RWPE2 (cell line): ENCODE measurements at regions not wholly inside any gene's neighbourhood (a gene's known extent, or its start where the extent isn't known, plus 50 kb on each side); places are given as distances from the start of the nearest gene placed in this dataset.

Source experiments
- ATAC-seq: fragments of 200-7000 bp; cut with Tn5 transposase; 3 replicates; pipeline ENCODE4 v1.9.1; 2021; ENCODE audit warnings: low read depth
- DNase-seq: peaks from one replicate; pipeline ENCODE4 v3.0.0-alpha.2; 2020; ENCODE audit warnings: low spot score
- H3K27ac ChIP-seq: fragments of 450-650 bp; 2 replicates; pipeline ENCODE4 v1.5.1; 2017; ENCODE audit warnings: mild to moderate bottlenecking; ENCODE audit not compliant: poor library complexity, severe bottlenecking
- H3K27me3 ChIP-seq: fragments of 250-450 bp; sonication (Bioruptor Pico); 2 replicates; pipeline ENCODE4 v1.5.1; 2021; ENCODE audit warnings: mild to moderate bottlenecking, moderate library complexity; ENCODE audit not compliant: insufficient read depth, poor library complexity, severe bottlenecking
- H3K36me3 ChIP-seq: fragments of 250-450 bp; sonication (Bioruptor Pico); 2 replicates; pipeline ENCODE4 v1.5.1; 2020; ENCODE audit warnings: low read depth, mild to moderate bottlenecking, moderate library complexity
- H3K4me1 ChIP-seq: fragments of 250-450 bp; sonication (Bioruptor Pico); 2 replicates; pipeline ENCODE4 v1.5.1; 2021; ENCODE audit warnings: mild to moderate bottlenecking, moderate library complexity; ENCODE audit not compliant: insufficient read depth, poor library complexity, severe bottlenecking
- H3K4me3 ChIP-seq: fragments of 250-450 bp; sonication (Bioruptor Pico); 2 replicates; pipeline ENCODE4 v1.5.1; 2021; ENCODE audit warnings: mild to moderate bottlenecking, moderate library complexity; ENCODE audit not compliant: severe bottlenecking
- H3K9me3 ChIP-seq: fragments of 250-450 bp; sonication (Bioruptor Pico); 2 replicates; pipeline ENCODE4 v1.5.1; 2021; ENCODE audit warnings: mild to moderate bottlenecking, moderate library complexity; ENCODE audit not compliant: severe bottlenecking
- TF ChIP-seq, protein P1 (sequence below): fragments of 450-650 bp; IDR thresholded peaks from one replicate; pipeline ENCODE4 v1.5.1; 2017; ENCODE audit warnings: mild to moderate bottlenecking, moderate library complexity; ENCODE audit not compliant: poor library complexity, severe bottlenecking

- no peak overlapping the region for H3K27ac ChIP-seq
- TF ChIP-seq, protein P1, sequence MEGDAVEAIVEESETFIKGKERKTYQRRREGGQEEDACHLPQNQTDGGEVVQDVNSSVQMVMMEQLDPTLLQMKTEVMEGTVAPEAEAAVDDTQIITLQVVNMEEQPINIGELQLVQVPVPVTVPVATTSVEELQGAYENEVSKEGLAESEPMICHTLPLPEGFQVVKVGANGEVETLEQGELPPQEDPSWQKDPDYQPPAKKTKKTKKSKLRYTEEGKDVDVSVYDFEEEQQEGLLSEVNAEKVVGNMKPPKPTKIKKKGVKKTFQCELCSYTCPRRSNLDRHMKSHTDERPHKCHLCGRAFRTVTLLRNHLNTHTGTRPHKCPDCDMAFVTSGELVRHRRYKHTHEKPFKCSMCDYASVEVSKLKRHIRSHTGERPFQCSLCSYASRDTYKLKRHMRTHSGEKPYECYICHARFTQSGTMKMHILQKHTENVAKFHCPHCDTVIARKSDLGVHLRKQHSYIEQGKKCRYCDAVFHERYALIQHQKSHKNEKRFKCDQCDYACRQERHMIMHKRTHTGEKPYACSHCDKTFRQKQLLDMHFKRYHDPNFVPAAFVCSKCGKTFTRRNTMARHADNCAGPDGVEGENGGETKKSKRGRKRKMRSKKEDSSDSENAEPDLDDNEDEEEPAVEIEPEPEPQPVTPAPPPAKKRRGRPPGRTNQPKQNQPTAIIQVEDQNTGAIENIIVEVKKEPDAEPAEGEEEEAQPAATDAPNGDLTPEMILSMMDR = no peak
- no peaks in the 10 kb centered on the region for H3K9me3 ChIP-seq
- H3K4me3 ChIP-seq = no peak overlapping the region
- DNase-seq (no peak), ATAC-seq (no peak)
- no peaks in the 10 kb centered on the region for H3K4me1 ChIP-seq
- no peaks in the 10 kb centered on the region for H3K27me3 ChIP-seq
- no peaks in the 10 kb centered on the region for H3K36me3 ChIP-seq
These were observed 407.4 kb downstream of the CD109 start for GRCh38 chr6:74103417-74103816.

- TF ChIP-seq, protein P1 = no peak
- DNase-seq = no peak
- Histone ChIP-seq H3K27ac (no peak overlapping the region), H3K4me1 (no peaks in the 10 kb centered on the region), H3K4me3 (no peak overlapping the region), H3K9me3 (no peaks in the 10 kb centered on the region), H3K27me3 (no peaks in the 10 kb centered on the region), H3K36me3 (no peaks in the 10 kb centered on the region)
- no peak for ATAC-seq
These were observed 404.8 kb downstream of the CD109 start for GRCh38 chr6:74100719-74101287.

DNA sequence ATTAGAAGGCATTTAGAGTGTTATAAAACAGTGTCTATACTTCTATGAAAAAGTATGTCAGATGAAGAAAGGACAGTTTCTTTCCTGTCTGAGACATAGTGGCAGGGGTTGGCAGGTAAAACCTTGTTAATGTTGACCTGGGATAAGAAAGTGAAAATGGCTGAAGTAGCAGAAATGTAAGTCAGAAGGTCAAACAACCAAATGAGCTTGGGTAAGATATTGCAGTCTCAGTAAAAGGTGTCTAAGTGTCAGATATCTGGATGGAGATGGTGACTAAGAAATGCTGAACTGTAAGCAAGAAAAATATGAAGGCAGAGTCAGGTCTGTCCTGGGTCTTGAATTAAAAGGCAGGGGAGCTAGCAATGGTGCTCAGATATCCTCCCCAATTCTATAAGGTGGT is 400.3 kb downstream of the CD109 start:
- DNase-seq = no peak
- no peak for ATAC-seq
- TF ChIP-seq, protein P1 = no peak

GRCh38 chr6:74093361-74093760 is 397.4 kb downstream of the CD109 start:
- Histone ChIP-seq H3K27me3 (no peaks in the 10 kb centered on the region), H3K4me1 (no peaks in the 10 kb centered on the region), H3K4me3 (no peak overlapping the region), H3K36me3 (no peaks in the 10 kb centered on the region), H3K9me3 (no peaks in the 10 kb centered on the region), H3K27ac (no peak overlapping the region)
- DNase-seq (no peak), ATAC-seq (no peak)
- TF ChIP-seq, protein P1 = no peak

More for the DNA sequence above, 400.3 kb downstream of the CD109 start:
- no peak overlapping the region for H3K27ac ChIP-seq
- no peak overlapping the region for H3K4me3 ChIP-seq
- H3K36me3 ChIP-seq = no peaks in the 10 kb centered on the region
- H3K4me1 ChIP-seq = no peaks in the 10 kb centered on the region
- no peaks in the 10 kb centered on the region for H3K9me3 ChIP-seq
- H3K27me3 ChIP-seq = no peaks in the 10 kb centered on the region

DNA sequence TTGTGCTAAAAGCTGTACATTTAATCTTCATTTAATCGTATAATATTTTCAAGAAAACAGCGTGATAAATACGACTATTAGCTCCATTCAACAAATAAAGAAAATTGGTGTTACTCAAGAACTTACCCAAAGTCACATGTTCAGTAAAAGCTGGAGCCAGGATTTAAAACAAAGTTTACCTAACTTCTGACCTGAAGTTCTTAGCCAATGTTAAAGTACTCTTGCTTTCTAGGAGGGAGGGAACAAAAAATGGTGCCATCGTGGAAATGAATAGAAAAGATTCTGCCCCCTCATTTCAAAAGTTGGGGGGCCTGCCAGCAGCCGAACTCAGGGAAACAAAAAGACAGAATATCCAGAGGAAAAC is 395.8 kb downstream of the CD109 start:
- DNase-seq = no peak
- no peaks in the 10 kb centered on the region for H3K9me3 ChIP-seq
- no peaks in the 10 kb centered on the region for H3K4me1 ChIP-seq
- no peak for ATAC-seq
- H3K36me3 ChIP-seq = no peaks in the 10 kb centered on the region
- TF ChIP-seq, protein P1 = no peak
- H3K27ac ChIP-seq = no peak overlapping the region
- no peak overlapping the region for H3K4me3 ChIP-seq
- H3K27me3 ChIP-seq = no peaks in the 10 kb centered on the region
